ENCODE measurements at regions not wholly inside any gene's neighbourhood (a gene's known extent, or its start where the extent isn't known, plus 50 kb on each side); places are given as distances from the start of the nearest gene placed in this dataset.

DNA sequence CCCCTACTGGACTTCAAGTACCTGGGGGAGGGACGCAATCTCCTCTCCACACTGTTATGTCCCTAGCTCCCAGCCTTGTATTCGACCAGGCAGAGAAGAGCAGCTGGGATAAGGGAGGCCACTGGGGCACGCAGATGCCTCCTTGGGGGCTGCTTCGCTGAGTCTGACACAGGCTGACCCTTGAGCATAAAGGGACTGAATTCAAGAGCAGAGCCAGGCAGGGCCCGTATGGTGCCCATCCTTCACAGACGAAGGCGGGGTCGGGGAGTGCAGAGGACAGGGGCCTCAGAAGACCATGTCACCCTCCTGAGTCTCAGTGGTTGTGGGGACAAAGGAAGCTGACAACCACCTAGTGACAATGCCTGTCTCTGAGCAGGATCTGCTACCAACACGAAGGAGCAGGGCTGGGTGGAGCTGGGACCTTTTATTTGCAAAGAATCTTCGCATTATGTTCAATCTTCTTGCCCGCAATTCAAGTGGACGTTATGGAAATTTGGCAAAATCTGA is 124.6 kb downstream of the TUBA3C start:
- Histone ChIP-seq H3K4me1 (ENCODE audit: control insufficient read depth, insufficient read depth, low read length) (no peaks in the 10 kb centered on the region), H3K9me3 (ENCODE audit: control insufficient read depth, insufficient read depth, low read depth, low read length) (no peaks in the 10 kb centered on the region), H3K4me3 (ENCODE audit: low read depth, low read length) (no peak overlapping the region), H3K36me3 (ENCODE audit: control insufficient read depth in 2 of 2, insufficient read depth in 1 of 2, low read length in 2 of 2) (no peaks in the 10 kb centered on the region), H3K27ac (ENCODE audit: extremely low read depth, low read depth, low read length) (no peak overlapping the region)
- TF ChIP-seq ZNF747 (tag by site-specific recombination; IDR thresholded peaks at IDR 0.05) (no peak), ZNF785 (tag by site-specific recombination; IDR thresholded peaks at IDR 0.05) (no peak), ZNF19 (tag by site-specific recombination; IDR thresholded peaks at IDR 0.05; ENCODE audit: low read depth) (no peak), ZNF670 (tag by site-specific recombination; IDR thresholded peaks at IDR 0.05; ENCODE audit: low read depth) (no peak), OSR2 (tag by site-specific recombination; IDR thresholded peaks at IDR 0.05) (no peak), ZNF571 (tag by site-specific recombination; IDR thresholded peaks at IDR 0.05) (no peak), ZNF214 (tag by site-specific recombination; IDR thresholded peaks at IDR 0.05; ENCODE audit: borderline replicate concordance) (no peak), ZBTB49 (tag by site-specific recombination; IDR thresholded peaks at IDR 0.05; ENCODE audit: low read depth) (no peak)
- TF ChIP-seq, protein P1, sequence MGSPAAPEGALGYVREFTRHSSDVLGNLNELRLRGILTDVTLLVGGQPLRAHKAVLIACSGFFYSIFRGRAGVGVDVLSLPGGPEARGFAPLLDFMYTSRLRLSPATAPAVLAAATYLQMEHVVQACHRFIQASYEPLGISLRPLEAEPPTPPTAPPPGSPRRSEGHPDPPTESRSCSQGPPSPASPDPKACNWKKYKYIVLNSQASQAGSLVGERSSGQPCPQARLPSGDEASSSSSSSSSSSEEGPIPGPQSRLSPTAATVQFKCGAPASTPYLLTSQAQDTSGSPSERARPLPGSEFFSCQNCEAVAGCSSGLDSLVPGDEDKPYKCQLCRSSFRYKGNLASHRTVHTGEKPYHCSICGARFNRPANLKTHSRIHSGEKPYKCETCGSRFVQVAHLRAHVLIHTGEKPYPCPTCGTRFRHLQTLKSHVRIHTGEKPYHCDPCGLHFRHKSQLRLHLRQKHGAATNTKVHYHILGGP (tag by site-specific recombination; IDR thresholded peaks at IDR 0.05), result no peak
- TF ChIP-seq, protein P2, sequence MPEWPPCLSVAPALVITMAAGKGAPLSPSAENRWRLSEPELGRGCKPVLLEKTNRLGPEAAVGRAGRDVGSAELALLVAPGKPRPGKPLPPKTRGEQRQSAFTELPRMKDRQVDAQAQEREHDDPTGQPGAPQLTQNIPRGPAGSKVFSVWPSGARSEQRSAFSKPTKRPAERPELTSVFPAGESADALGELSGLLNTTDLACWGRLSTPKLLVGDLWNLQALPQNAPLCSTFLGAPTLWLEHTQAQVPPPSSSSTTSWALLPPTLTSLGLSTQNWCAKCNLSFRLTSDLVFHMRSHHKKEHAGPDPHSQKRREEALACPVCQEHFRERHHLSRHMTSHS (tag by site-specific recombination; IDR thresholded peaks at IDR 0.05), result no peak
- ChIA-PET CTCF (no interaction called here), POLR2A (no interaction called here)

DNA sequence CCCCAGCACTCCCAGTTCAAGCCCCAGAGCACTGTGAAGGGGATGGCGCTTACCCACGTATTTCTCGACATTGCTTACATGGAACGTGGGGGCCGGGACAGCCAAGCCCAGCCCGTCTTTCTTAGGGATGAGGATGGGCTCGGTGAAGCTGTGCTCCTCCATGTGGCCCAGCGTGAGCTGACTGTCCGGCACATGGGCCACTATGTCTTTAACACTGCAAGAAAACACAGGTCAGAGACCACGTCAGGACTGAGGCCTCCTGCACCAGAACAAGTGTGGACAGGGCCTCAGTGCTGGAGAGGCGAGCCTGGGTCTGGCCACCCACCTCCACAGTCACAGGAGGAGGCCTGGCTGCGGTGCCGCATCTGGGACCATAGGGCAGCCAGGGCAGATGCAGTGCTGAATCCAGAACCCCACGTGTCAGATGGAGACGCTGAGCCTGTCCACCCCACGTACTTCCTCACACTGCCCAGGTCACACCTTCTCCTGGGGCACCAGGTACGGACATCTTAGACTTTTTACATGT is 125.2 kb downstream of the TUBA3C start:
- no peak overlapping the region for H3K4me3 ChIP-seq (ENCODE audit: low read depth, low read length)
- H3K36me3 ChIP-seq (ENCODE audit: control insufficient read depth in 2 of 2, insufficient read depth in 1 of 2, low read length in 2 of 2), result no peaks in the 10 kb centered on the region
- CTCF ChIA-PET, result no interaction called here
- POLR2A ChIA-PET, result no interaction called here
- no peaks in the 10 kb centered on the region for H3K9me3 ChIP-seq (ENCODE audit: control insufficient read depth, insufficient read depth, low read depth, low read length)
- H3K27ac ChIP-seq (ENCODE audit: extremely low read depth, low read depth, low read length), result no peak overlapping the region
- TF ChIP-seq ZNF132 (tag by site-specific recombination; IDR thresholded peaks at IDR 0.05; ENCODE audit: borderline replicate concordance) (no peak), ZNF677 (tag by site-specific recombination; IDR thresholded peaks at IDR 0.05) (no peak), ZNF221 (tag by site-specific recombination; IDR thresholded peaks at IDR 0.05; ENCODE audit: borderline replicate concordance) (no peak), TCF7L2 (IDR thresholded peaks at IDR 0.05; ENCODE audit: borderline replicate concordance, low read depth, low read length) (no peak), ZBTB7A (tag by site-specific recombination; IDR thresholded peaks at IDR 0.05; ENCODE audit: low read depth) (no peak), ZNF791 (tag by site-specific recombination; IDR thresholded peaks at IDR 0.05) (no peak), CTCF (tag by site-specific recombination; IDR thresholded peaks at IDR 0.05) (no peak), ZNF530 (tag by site-specific recombination; IDR thresholded peaks at IDR 0.05; ENCODE audit: low read depth) (no peak), ZNF529 (tag by site-specific recombination; IDR thresholded peaks at IDR 0.05; ENCODE audit: insufficient replicate concordance) (no peak), ZNF433 (tag by site-specific recombination; IDR thresholded peaks at IDR 0.05; ENCODE audit: low read depth) (no peak), ZNF768 (tag by site-specific recombination; IDR thresholded peaks at IDR 0.05) (no peak), ZNF629 (tag by site-specific recombination; IDR thresholded peaks at IDR 0.05) (no peak)
- no peaks in the 10 kb centered on the region for H3K4me1 ChIP-seq (ENCODE audit: control insufficient read depth, insufficient read depth, low read length)

All from HEK293 (cell line).